Kidney (tissue), 13 donors: ENCODE measurements at regions not wholly inside any gene's neighbourhood (a gene's known extent, or its start where the extent isn't known, plus 50 kb on each side); places are given as distances from the start of the nearest gene placed in this dataset.

Source experiments
- DNase-seq, 5 donors: peaks; one replicate each; pipeline ENCODE4 v3.0.0-alpha.2; 2013 to 2020
- FAIRE-seq: peaks from 2 replicates; lab custom pipeline; 2012; peaks lifted over from hg19 to GRCh38; lab: Jason Lieb, UNC
- H3K27ac ChIP-seq, 2 donors: one replicate each; pipeline ENCODE4 v1.7.0; 2013; ENCODE audit warnings: low read depth in 2 of 2, low read length in 2 of 2, inconsistent platforms in 1 of 2
- H3K27me3 ChIP-seq: one replicate; pipeline ENCODE4 v1.7.1; 2013; ENCODE audit warnings: low read length, inconsistent platforms; ENCODE audit not compliant: control insufficient read depth, insufficient read depth
- H3K36me3 ChIP-seq, 3 donors: one replicate each; pipeline versions ENCODE4 v1.7.0 to v1.7.1; 2013; ENCODE audit warnings: low read length in 3 of 3, control low read depth in 1 of 3, inconsistent platforms in 1 of 3; ENCODE audit not compliant: insufficient read depth in 3 of 3, control insufficient read depth in 2 of 3
- H3K4me1 ChIP-seq, 3 donors: one replicate each; pipeline versions ENCODE4 v1.7.0 to v1.7.1; 2013; ENCODE audit warnings: low read length in 3 of 3, inconsistent platforms in 1 of 3, low read depth in 1 of 3; ENCODE audit not compliant: control insufficient read depth in 2 of 3, insufficient read depth in 2 of 3
- H3K4me3 ChIP-seq, 3 donors: one replicate each; pipeline versions ENCODE4 v1.7.0 to v1.8.1; 2013; ENCODE audit warnings: low read length in 3 of 3, control low read depth in 1 of 3, inconsistent platforms in 1 of 3
- H3K9ac ChIP-seq, 3 donors: one replicate each; pipeline versions ENCODE4 v1.7.0 to v1.7.1; 2013; ENCODE audit warnings: low read length in 3 of 3, control low read depth in 1 of 3, inconsistent platforms in 1 of 3
- H3K9me3 ChIP-seq, 3 donors: one replicate each; pipeline versions ENCODE4 v1.7.0 to v1.7.1; 2013; ENCODE audit warnings: low read length in 3 of 3, control low read depth in 1 of 3, inconsistent platforms in 1 of 3; ENCODE audit not compliant: control insufficient read depth in 2 of 3, insufficient read depth in 1 of 3
- intact Hi-C: fragments of 100-400 bp; cut with DNase I; formaldehyde crosslinking; loops from one replicate; pipeline ENCODE4 v1.11.1; 2022
- TF ChIP-seq, protein P1 (sequence below): IDR thresholded peaks from 3 replicates; pipeline ENCODE4 v1.5.1; 2012; ENCODE audit warnings: mild to moderate bottlenecking, moderate library complexity, borderline replicate concordance; ENCODE audit not compliant: insufficient read depth; ENCODE audit errors: extremely low read depth
- donor health status: control.
- donor health status: control.
- donor health status: control.
- donor health status: control.
- donor health status: control.
- donor health status: DM: yes; HTN: yes; CAD: no.
- donor health status: Normal renal cell carcinoma (clear cell type).

DNA sequence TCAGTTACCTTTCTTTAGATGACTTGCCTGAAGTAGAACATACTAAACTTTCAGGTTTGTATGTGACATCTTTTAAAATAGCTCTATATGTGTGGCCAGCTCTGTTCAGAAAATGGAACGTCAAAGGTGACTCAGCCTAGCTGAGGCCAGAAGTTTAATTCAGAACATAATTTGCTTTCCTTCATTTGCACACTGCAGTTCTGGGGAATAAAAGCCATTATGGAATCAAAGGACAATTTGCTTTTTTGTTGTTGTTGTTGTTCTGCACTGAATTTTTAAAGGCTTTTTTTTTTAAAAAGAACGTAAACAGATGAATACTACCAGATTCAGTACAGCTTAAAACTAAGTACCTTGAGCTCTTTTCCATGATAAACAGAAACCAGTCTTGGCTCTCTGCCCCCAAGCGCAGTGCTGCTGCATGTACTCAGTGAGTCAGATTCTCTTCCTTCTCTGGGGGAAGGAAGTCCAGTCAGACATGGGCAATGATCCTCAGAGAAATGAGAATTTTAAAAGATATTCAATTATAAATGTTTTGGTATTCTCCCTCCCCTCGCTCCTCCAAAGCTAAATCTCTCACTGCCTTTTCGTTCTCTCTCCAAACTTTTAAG, 644.2 kb downstream of the NOVA1 start:
- Histone ChIP-seq H3K9me3 (no peaks in the 10 kb centered on the region), H3K27ac (no peak overlapping the region), H3K9ac (no peak overlapping the region), H3K36me3 (no peaks in the 10 kb centered on the region), H3K4me1 (no peaks in the 10 kb centered on the region), H3K4me3 (no peak overlapping the region), H3K27me3 (no peaks in the 10 kb centered on the region)
- TF ChIP-seq, protein P1, sequence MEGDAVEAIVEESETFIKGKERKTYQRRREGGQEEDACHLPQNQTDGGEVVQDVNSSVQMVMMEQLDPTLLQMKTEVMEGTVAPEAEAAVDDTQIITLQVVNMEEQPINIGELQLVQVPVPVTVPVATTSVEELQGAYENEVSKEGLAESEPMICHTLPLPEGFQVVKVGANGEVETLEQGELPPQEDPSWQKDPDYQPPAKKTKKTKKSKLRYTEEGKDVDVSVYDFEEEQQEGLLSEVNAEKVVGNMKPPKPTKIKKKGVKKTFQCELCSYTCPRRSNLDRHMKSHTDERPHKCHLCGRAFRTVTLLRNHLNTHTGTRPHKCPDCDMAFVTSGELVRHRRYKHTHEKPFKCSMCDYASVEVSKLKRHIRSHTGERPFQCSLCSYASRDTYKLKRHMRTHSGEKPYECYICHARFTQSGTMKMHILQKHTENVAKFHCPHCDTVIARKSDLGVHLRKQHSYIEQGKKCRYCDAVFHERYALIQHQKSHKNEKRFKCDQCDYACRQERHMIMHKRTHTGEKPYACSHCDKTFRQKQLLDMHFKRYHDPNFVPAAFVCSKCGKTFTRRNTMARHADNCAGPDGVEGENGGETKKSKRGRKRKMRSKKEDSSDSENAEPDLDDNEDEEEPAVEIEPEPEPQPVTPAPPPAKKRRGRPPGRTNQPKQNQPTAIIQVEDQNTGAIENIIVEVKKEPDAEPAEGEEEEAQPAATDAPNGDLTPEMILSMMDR = no peak
- no peak for DNase-seq
- intact Hi-C loops = no loop called here
- no peak for FAIRE-seq

DNA sequence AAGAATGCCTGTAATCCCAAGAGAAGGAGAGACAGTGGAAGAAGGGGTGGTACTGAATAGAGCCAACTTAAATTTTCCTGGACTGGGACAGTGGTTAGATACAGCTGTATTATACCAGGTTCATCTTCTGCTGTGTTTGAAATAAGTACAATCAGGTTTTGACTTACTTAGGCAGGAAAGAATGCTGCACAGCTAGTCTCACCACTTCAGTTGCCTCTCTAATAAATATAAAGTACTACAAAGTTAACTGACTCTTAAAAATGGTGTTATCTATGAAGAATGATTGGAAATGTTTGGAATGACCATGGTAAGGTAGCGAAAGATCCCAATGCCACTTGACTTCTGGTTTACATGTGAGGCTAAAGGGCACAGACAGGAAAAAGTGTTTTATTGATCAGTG, 652.1 kb downstream of the NOVA1 start:
- intact Hi-C loops = no loop called here
- Histone ChIP-seq H3K36me3 (no peaks in the 10 kb centered on the region), H3K27ac (no peak overlapping the region), H3K4me1 (no peaks in the 10 kb centered on the region), H3K27me3 (no peaks in the 10 kb centered on the region), H3K9me3 (no peaks in the 10 kb centered on the region), H3K9ac (no peak overlapping the region), H3K4me3 (no peak overlapping the region)
- no peak for DNase-seq
- TF ChIP-seq, protein P1 = no peak
- FAIRE-seq = no peak

DNA sequence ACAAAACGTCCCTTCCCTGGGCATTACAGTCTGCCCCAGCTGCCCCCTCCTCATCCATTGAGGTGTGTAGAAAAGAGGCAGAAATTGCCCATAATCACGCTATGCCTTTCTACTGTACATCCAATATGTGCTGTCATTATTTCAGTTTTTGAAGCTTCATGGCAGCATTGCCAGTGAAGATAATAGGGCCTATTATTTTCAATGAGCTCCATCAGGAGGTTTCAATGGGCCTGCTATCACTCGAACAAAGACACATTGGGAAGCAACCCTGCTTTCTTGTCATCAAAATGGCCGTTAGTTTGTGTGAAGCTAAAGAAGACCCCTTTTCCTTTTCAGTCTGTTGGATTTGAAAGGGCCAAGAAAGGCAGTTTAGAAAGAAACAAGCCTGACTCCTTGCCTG, 653.8 kb downstream of the NOVA1 start:
- FAIRE-seq (no peak), DNase-seq (no peak)
- TF ChIP-seq, protein P1 = no peak
- Histone ChIP-seq H3K9ac (no peak overlapping the region), H3K27ac (no peak overlapping the region), H3K27me3 (no peaks in the 10 kb centered on the region), H3K9me3 (no peaks in the 10 kb centered on the region), H3K36me3 (no peaks in the 10 kb centered on the region), H3K4me3 (no peak overlapping the region), H3K4me1 (no peaks in the 10 kb centered on the region)
- intact Hi-C loops = no loop called here

DNA sequence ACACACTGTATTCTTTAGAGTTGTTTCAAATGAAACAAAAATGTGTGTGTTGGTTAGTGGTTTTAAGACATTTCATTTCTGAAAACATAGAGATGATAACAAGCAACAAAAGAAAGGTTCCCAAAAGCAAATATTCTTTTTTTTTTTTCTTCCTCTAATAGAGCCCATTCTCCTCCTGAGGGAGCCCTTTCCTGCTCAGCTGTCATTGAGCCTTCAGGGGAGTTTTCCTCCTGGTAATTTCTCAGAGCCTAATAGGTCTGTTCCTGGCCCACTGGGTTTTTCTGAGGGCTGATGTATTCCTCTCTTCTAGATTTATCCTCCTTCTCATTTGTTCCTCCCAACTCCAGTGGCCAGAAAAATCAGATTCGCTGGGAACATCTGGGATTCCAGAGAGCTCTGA, 654.5 kb downstream of the NOVA1 start:
- H3K9ac ChIP-seq = no peak overlapping the region
- H3K36me3 ChIP-seq = no peaks in the 10 kb centered on the region
- H3K27ac ChIP-seq = no peak overlapping the region
- H3K27me3 ChIP-seq = no peaks in the 10 kb centered on the region
- FAIRE-seq = no peak
- TF ChIP-seq, protein P1 = no peak
- no peak for DNase-seq
- no peaks in the 10 kb centered on the region for H3K9me3 ChIP-seq
- no peaks in the 10 kb centered on the region for H3K4me1 ChIP-seq
- intact Hi-C loops = no loop called here
- no peak overlapping the region for H3K4me3 ChIP-seq
